Liver (tissue), 8 donors: ENCODE measurements at regions not wholly inside any gene's neighbourhood (a gene's known extent, or its start where the extent isn't known, plus 50 kb on each side); places are given as distances from the start of the nearest gene placed in this dataset.
A peak's percentile ranks its signal among the peaks of the same experiment; 100 is the strongest.

Source experiments
- DNase-seq: peaks from one replicate; pipeline ENCODE4 v3.0.0-alpha.2; 2017; ENCODE audit warnings: low spot score
- H3K27ac ChIP-seq, 2 donors: one replicate each; pipeline ENCODE4 v1.7.0; 2013; ENCODE audit warnings: inconsistent platforms in 2 of 2, low read length in 2 of 2, control low read depth in 1 of 2, low read depth in 1 of 2, mild to moderate bottlenecking in 1 of 2
- H3K27me3 ChIP-seq, 4 donors: one replicate each; pipeline versions ENCODE4 v1.6.1 to v1.7.0; 2013; ENCODE audit warnings: low read length in 3 of 4, inconsistent platforms in 1 of 4, mild to moderate bottlenecking in 1 of 4, moderate library complexity in 1 of 4; ENCODE audit not compliant: control insufficient read depth in 4 of 4, insufficient read depth in 4 of 4
- H3K36me3 ChIP-seq, 4 donors: one replicate each; pipeline versions ENCODE4 v1.6.1 to v1.7.0; 2013; ENCODE audit warnings: low read length in 3 of 4, mild to moderate bottlenecking in 3 of 4, low read depth in 1 of 4, moderate library complexity in 1 of 4; ENCODE audit not compliant: control insufficient read depth in 4 of 4, insufficient read depth in 3 of 4
- H3K4me1 ChIP-seq, 4 donors: one replicate each; pipeline versions ENCODE4 v1.6.1 to v1.7.0; 2013; ENCODE audit warnings: low read length in 3 of 4, mild to moderate bottlenecking in 3 of 4, moderate library complexity in 1 of 4; ENCODE audit not compliant: control insufficient read depth in 4 of 4, insufficient read depth in 4 of 4
- H3K4me3 ChIP-seq, 3 donors: one replicate each; pipeline versions ENCODE4 v1.6.1 to v1.7.0; 2013; ENCODE audit warnings: low read length in 3 of 3, control low read depth in 1 of 3, low read depth in 1 of 3, mild to moderate bottlenecking in 1 of 3
- H3K9ac ChIP-seq, 2 donors: one replicate each; pipeline ENCODE4 v1.7.0; 2013; ENCODE audit warnings: low read length in 2 of 2, mild to moderate bottlenecking in 2 of 2, moderate library complexity in 2 of 2, control low read depth in 1 of 2, low read depth in 1 of 2
- H3K9me3 ChIP-seq, 4 donors: one replicate each; pipeline versions ENCODE4 v1.6.1 to v1.7.0; 2013; ENCODE audit warnings: low read length in 3 of 4; ENCODE audit not compliant: control insufficient read depth in 4 of 4
- ATF3 ChIP-seq: IDR thresholded peaks from 2 replicates; pipeline ENCODE4 v1.6.1; 2016; ENCODE audit warnings: antibody characterized with exemption
- FOXA1 ChIP-seq: IDR thresholded peaks from 2 replicates; pipeline ENCODE4 v1.6.1; 2016; ENCODE audit warnings: antibody characterized with exemption
- FOXA2 ChIP-seq: IDR thresholded peaks from 2 replicates; pipeline ENCODE4 v1.6.1; 2016; ENCODE audit warnings: antibody characterized with exemption
- GABPA ChIP-seq, 2 donors: IDR thresholded peaks in 1 of 2; conservative IDR thresholded peaks in 1 of 2; 2 replicates each; pipeline ENCODE4 v1.6.1; 2016; ENCODE audit warnings: antibody characterized with exemption in 2 of 2, mild to moderate bottlenecking in 1 of 2, moderate library complexity in 1 of 2
- HNF4A ChIP-seq, 2 donors: conservative IDR thresholded peaks; 2 replicates each; pipeline ENCODE4 v1.6.1; 2016; ENCODE audit warnings: antibody characterized with exemption in 2 of 2, mild to moderate bottlenecking in 2 of 2
- JUND ChIP-seq, 2 donors: IDR thresholded peaks; 2 replicates each; pipeline ENCODE4 v1.6.1; 2016; ENCODE audit warnings: antibody characterized with exemption in 2 of 2
- MAX ChIP-seq: IDR thresholded peaks from 2 replicates; pipeline ENCODE4 v1.6.1; 2016; ENCODE audit warnings: antibody characterized with exemption
- NR2F2 ChIP-seq: IDR thresholded peaks from 2 replicates; pipeline ENCODE4 v1.6.1; 2016; ENCODE audit warnings: antibody characterized with exemption
- RAD21 ChIP-seq, 2 donors: IDR thresholded peaks; 2 replicates each; pipeline ENCODE4 v1.6.1; 2016; ENCODE audit warnings: antibody characterized with exemption in 2 of 2, mild to moderate bottlenecking in 2 of 2
- REST ChIP-seq: IDR thresholded peaks from 2 replicates; pipeline ENCODE4 v1.6.1; 2016; ENCODE audit warnings: antibody characterized with exemption, mild to moderate bottlenecking
- TAF1 ChIP-seq: conservative IDR thresholded peaks from 2 replicates; pipeline ENCODE4 v1.6.1; 2016; ENCODE audit warnings: antibody characterized with exemption, mild to moderate bottlenecking
- WGBS: extraction: QIAGEN DNeasy Blood & Tissue Kit; methylation state at CpG from one replicate; pipeline ENCODE4 v1.1.7; 2013; 5-methylcytosine and 5-hydroxymethylcytosine counted together
- TF ChIP-seq, protein P1 (sequence below): fragments of 150-350 bp; IDR thresholded peaks from 2 replicates; pipeline ENCODE4 v1.5.1; 2017; ENCODE audit warnings: improper control_type of control experiment, low read depth, low read length; ENCODE audit not compliant: missing input control
- donor health status: healthy.
- donor health status: healthy.
- donor health status: healthy.
- donor health status: healthy.
- donor health status: healthy.

DNA sequence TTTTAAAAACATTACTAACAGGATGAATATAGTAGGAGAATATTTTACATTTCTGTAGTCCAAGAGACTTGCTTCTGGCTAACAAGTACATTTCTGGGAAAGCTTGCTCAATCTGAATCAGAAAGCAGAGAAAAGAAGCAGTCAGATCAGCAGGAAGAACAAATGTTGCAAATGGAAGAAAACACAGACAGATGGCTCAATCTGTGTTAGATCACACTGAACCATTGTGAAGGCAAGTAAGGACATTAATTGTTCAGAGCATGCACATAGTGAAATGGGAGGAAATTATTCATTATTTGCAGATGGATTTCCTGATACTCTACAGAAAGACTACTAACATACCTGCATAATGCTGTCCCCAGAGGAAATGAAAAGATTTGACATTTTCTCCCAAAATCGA lies 65.2 kb upstream of the CNOT2 start:
- 91% methylated on average over 1 of the region's 1 CpG for WGBS
- no peak overlapping the region for H3K9ac ChIP-seq
- H3K9me3 ChIP-seq = no peaks in the 10 kb centered on the region
- H3K27me3 ChIP-seq = no peaks in the 10 kb centered on the region
- no peaks in the 10 kb centered on the region for H3K36me3 ChIP-seq
- H3K27ac ChIP-seq = no peak overlapping the region
- H3K4me1 ChIP-seq = peaks cover 0 to 3% (median 0%) of the 10 kb centered on the region in 4 donors
- H3K4me3 ChIP-seq = no peak overlapping the region
- DNase-seq = no peak
- TF ChIP-seq FOXA1 (no peak), FOXA2 (no peak), NR2F2 (no peak), REST (no peak), MAX (no peak), GABPA (IDR thresholded peaks at IDR 0.05 in 1 of 2, conservative IDR thresholded peaks at IDR 0.05 in 1 of 2) (no peak), RAD21 (IDR thresholded peaks at IDR 0.05) (no peak)

DNA sequence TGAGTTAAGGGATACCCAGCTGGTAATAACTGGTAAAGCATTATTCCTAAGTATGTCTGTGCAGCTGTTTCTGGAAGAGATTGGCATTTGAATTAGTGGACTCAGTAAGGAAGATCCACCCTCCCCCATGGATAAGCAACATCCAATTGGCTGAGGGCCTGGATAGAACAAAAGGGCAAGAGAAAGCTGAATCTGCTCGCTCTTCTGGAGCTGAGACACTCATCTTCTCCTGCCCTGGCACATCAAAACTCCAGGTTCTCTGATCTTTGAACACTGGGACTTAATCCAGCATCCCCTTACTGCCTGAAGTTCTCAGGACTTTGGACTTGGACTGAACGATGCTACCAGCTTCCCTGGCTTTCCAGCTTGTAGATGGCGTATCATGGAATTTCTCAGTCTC lies 63.1 kb upstream of the CNOT2 start:
- Histone ChIP-seq H3K9ac (no peak overlapping the region), H3K9me3 (no peaks in the 10 kb centered on the region), H3K4me1 (peaks cover 0 to 3% (median 0%) of the 10 kb centered on the region in 4 donors), H3K36me3 (no peaks in the 10 kb centered on the region), H3K27ac (no peak overlapping the region), H3K27me3 (no peaks in the 10 kb centered on the region), H3K4me3 (no peak overlapping the region)
- no peak for DNase-seq
- 34% methylated on average over 3 of the region's 3 CpGs for WGBS
- TF ChIP-seq REST = no peak
- peak; percentile 67 to 68 for TF ChIP-seq HNF4A (conservative IDR thresholded peaks at IDR 0.05)
- no peak for TF ChIP-seq JUND (IDR thresholded peaks at IDR 0.05)

DNA sequence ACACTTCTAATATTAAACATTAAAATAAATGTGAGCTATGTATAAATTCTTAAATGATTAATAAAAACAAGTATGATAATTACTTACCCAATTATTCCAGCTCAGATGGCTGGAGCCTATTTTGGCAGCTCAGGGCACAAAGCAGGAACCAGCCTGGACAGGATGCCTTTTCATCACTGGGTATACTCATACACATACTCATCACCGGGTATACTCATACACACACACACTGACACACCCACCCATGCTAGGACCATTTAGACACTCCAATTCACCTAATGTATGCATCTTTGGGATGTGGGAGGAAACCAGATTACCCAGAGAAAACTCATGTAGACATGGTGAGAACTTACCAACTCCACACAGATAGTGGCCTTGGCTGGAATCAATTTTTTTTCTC lies 57.9 kb upstream of the CNOT2 start:
- Histone ChIP-seq H3K36me3 (no peaks in the 10 kb centered on the region), H3K9me3 (no peaks in the 10 kb centered on the region), H3K4me3 (no peak overlapping the region), H3K27ac (no peak overlapping the region), H3K9ac (no peak overlapping the region), H3K4me1 (peaks cover 0 to under 1% (median 0%) of the 10 kb centered on the region in 4 donors), H3K27me3 (no peaks in the 10 kb centered on the region)
- TF ChIP-seq, protein P1, sequence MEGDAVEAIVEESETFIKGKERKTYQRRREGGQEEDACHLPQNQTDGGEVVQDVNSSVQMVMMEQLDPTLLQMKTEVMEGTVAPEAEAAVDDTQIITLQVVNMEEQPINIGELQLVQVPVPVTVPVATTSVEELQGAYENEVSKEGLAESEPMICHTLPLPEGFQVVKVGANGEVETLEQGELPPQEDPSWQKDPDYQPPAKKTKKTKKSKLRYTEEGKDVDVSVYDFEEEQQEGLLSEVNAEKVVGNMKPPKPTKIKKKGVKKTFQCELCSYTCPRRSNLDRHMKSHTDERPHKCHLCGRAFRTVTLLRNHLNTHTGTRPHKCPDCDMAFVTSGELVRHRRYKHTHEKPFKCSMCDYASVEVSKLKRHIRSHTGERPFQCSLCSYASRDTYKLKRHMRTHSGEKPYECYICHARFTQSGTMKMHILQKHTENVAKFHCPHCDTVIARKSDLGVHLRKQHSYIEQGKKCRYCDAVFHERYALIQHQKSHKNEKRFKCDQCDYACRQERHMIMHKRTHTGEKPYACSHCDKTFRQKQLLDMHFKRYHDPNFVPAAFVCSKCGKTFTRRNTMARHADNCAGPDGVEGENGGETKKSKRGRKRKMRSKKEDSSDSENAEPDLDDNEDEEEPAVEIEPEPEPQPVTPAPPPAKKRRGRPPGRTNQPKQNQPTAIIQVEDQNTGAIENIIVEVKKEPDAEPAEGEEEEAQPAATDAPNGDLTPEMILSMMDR = no peak
- TF ChIP-seq REST = no peak
- TF ChIP-seq FOXA1 = no peak
- TF ChIP-seq NR2F2 = no peak
- no peak for TF ChIP-seq ATF3
- no peak for TF ChIP-seq FOXA2
- no peak for TF ChIP-seq TAF1
- TF ChIP-seq MAX = no peak
- 92% methylated on average over 1 of the region's 1 CpG for WGBS
- DNase-seq = no peak
